ENCODE measurements at regions not wholly inside any gene's neighbourhood (a gene's known extent, or its start where the extent isn't known, plus 50 kb on each side); places are given as distances from the start of the nearest gene placed in this dataset.

DNA sequence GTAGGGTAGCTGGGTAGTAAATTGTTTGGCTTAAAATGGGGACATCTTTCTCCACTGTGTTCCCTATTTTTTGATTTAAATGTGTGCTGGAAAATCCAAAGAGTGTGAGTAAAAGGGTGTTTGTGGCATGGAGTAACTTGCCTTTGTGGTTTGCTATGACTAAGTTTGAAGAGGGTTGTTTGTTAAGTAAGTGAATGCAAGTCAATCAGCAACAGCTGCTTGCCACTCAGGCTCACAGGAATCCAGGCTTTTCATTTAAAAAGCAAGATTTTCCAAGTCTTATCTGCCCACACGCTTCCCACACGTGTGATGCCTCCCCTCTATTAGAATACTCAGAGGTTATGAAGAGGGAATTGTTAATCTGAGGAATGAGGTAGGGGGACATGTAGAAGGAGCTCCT lies 847.7 kb upstream of the RBFOX1 start:
- Histone ChIP-seq H3K36me3 (ENCODE audit: control insufficient read depth in 2 of 2, insufficient read depth in 2 of 2, low read length in 1 of 2) (no peaks in the 10 kb centered on the region), H3K4me1 (ENCODE audit: control insufficient read depth in 2 of 2, insufficient read depth in 2 of 2, low read length in 1 of 2) (no peaks in the 10 kb centered on the region), H3K4me3 (ENCODE audit: low read depth in 1 of 2, low read length in 2 of 2) (no peak overlapping the region), H3K27me3 (ENCODE audit: control insufficient read depth in 1 of 2, insufficient read depth in 2 of 2, low read length in 2 of 2) (peaks cover 0 to 4% of the 10 kb centered on the region in 2 donors), H3K9me3 (ENCODE audit: control insufficient read depth in 2 of 2, insufficient read depth in 1 of 2, low read depth in 1 of 2, low read length in 1 of 2) (no peaks in the 10 kb centered on the region), H3K27ac (ENCODE audit: low read depth in 2 of 2, low read length in 1 of 2) (no peak overlapping the region)
- WGBS, 2 donors, result 8 to 28% methylated on average over 2 of the region's 2 CpGs

DNA sequence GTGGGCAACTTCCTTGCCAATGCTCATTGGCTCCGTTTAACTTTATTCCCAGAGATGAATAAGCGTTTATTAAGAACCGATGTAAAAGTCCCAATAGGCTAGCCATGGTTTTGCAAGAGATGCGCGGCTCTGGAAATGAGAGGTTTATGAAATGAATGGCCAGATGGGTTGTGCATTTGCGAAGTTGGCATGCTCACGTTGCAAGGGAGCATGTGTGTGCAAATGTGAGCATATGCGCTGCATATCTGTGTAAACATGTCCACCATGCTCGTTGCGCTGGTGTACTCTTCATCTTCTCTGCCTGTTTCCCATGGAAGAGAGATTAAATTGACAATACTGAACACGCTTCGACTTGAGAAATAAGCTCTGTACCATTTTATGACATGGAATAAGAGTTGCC lies 848.6 kb upstream of the RBFOX1 start:
- 37 to 46% methylated on average over 12 of the region's 12 CpGs for WGBS, 2 donors
- Histone ChIP-seq H3K27ac (ENCODE audit: low read depth in 2 of 2, low read length in 1 of 2) (no peak overlapping the region), H3K4me3 (ENCODE audit: low read depth in 1 of 2, low read length in 2 of 2) (no peak overlapping the region)

GRCh38 chr16:6483469-6484033 lies 849.1 kb upstream of the RBFOX1 start:
- Histone ChIP-seq H3K4me1 (ENCODE audit: control insufficient read depth in 2 of 2, insufficient read depth in 2 of 2, low read length in 1 of 2) (no peaks in the 10 kb centered on the region), H3K27me3 (ENCODE audit: control insufficient read depth in 1 of 2, insufficient read depth in 2 of 2, low read length in 2 of 2) (peaks cover 0 to 4% of the 10 kb centered on the region in 2 donors), H3K27ac (ENCODE audit: low read depth in 2 of 2, low read length in 1 of 2) (no peak overlapping the region), H3K4me3 (ENCODE audit: low read depth in 1 of 2, low read length in 2 of 2) (no peak overlapping the region), H3K9me3 (ENCODE audit: control insufficient read depth in 2 of 2, insufficient read depth in 1 of 2, low read depth in 1 of 2, low read length in 1 of 2) (no peaks in the 10 kb centered on the region), H3K36me3 (ENCODE audit: control insufficient read depth in 2 of 2, insufficient read depth in 2 of 2, low read length in 1 of 2) (no peaks in the 10 kb centered on the region)
- 8 to 9% methylated on average over 29 to 33 of the region's 33 CpGs for WGBS, 2 donors

More for the DNA sequence above, 848.6 kb upstream of the RBFOX1 start:
- Histone ChIP-seq H3K4me1 (ENCODE audit: control insufficient read depth in 2 of 2, insufficient read depth in 2 of 2, low read length in 1 of 2) (no peaks in the 10 kb centered on the region), H3K36me3 (ENCODE audit: control insufficient read depth in 2 of 2, insufficient read depth in 2 of 2, low read length in 1 of 2) (no peaks in the 10 kb centered on the region), H3K27me3 (ENCODE audit: control insufficient read depth in 1 of 2, insufficient read depth in 2 of 2, low read length in 2 of 2) (peaks cover 0 to 4% of the 10 kb centered on the region in 2 donors), H3K9me3 (ENCODE audit: control insufficient read depth in 2 of 2, insufficient read depth in 1 of 2, low read depth in 1 of 2, low read length in 1 of 2) (no peaks in the 10 kb centered on the region)

- no peaks in the 10 kb centered on the region for H3K9me3 ChIP-seq (ENCODE audit: control insufficient read depth in 2 of 2, insufficient read depth in 1 of 2, low read depth in 1 of 2, low read length in 1 of 2)
- no peaks in the 10 kb centered on the region for H3K4me1 ChIP-seq (ENCODE audit: control insufficient read depth in 2 of 2, insufficient read depth in 2 of 2, low read length in 1 of 2)
- no peak overlapping the region for H3K27ac ChIP-seq (ENCODE audit: low read depth in 2 of 2, low read length in 1 of 2)
- H3K4me3 ChIP-seq (ENCODE audit: low read depth in 1 of 2, low read length in 2 of 2), result no peak overlapping the region
- no peaks in the 10 kb centered on the region for H3K36me3 ChIP-seq (ENCODE audit: control insufficient read depth in 2 of 2, insufficient read depth in 2 of 2, low read length in 1 of 2)
- WGBS, 2 donors, result 14 to 16% methylated on average over 61 to 65 of the region's 65 CpGs
- H3K27me3 ChIP-seq (ENCODE audit: control insufficient read depth in 1 of 2, insufficient read depth in 2 of 2, low read length in 2 of 2), result peaks cover 0 to 4% of the 10 kb centered on the region in 2 donors
These were observed 849.8 kb upstream of the RBFOX1 start for GRCh38 chr16:6482696-6483468.

- H3K4me3 ChIP-seq (ENCODE audit: low read depth in 1 of 2, low read length in 2 of 2), result no peak overlapping the region
- no peaks in the 10 kb centered on the region for H3K9me3 ChIP-seq (ENCODE audit: control insufficient read depth in 2 of 2, insufficient read depth in 1 of 2, low read depth in 1 of 2, low read length in 1 of 2)
- peaks cover 0 to 4% of the 10 kb centered on the region in 2 donors for H3K27me3 ChIP-seq (ENCODE audit: control insufficient read depth in 1 of 2, insufficient read depth in 2 of 2, low read length in 2 of 2)
- H3K27ac ChIP-seq (ENCODE audit: low read depth in 2 of 2, low read length in 1 of 2), result no peak overlapping the region
- no peaks in the 10 kb centered on the region for H3K4me1 ChIP-seq (ENCODE audit: control insufficient read depth in 2 of 2, insufficient read depth in 2 of 2, low read length in 1 of 2)
- WGBS, 2 donors, result 12 to 16% methylated on average over 2 of the region's 2 CpGs
- no peaks in the 10 kb centered on the region for H3K36me3 ChIP-seq (ENCODE audit: control insufficient read depth in 2 of 2, insufficient read depth in 2 of 2, low read length in 1 of 2)
These were observed 850.8 kb upstream of the RBFOX1 start for GRCh38 chr16:6481894-6482293.

DNA sequence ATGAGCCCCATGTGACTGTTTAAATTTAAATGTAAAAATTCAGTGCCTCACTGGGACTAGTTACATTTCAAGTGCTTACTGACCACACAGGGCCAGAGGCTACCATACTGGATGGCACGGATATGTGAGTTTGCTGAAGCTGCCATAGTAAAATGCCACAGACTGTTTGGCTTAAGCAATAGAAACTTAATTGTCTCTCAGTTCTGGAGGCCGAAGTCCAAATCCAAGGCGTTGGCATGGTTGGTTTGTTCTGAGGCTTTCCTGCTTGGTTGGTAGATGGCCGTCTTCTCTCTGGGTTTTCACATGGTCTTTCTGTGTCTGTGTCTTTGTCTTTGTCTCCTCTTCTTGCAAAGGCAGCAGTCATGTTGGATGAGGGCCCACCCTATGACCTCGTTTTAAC lies 878.9 kb upstream of the RBFOX1 start:
- Histone ChIP-seq H3K36me3 (ENCODE audit: control insufficient read depth in 2 of 2, insufficient read depth in 2 of 2, low read length in 1 of 2) (no peaks in the 10 kb centered on the region), H3K9me3 (ENCODE audit: control insufficient read depth in 2 of 2, insufficient read depth in 1 of 2, low read depth in 1 of 2, low read length in 1 of 2) (peaks cover 2 to 8% of the 10 kb centered on the region in 2 donors), H3K27me3 (ENCODE audit: control insufficient read depth in 1 of 2, insufficient read depth in 2 of 2, low read length in 2 of 2) (no peaks in the 10 kb centered on the region), H3K4me1 (ENCODE audit: control insufficient read depth in 2 of 2, insufficient read depth in 2 of 2, low read length in 1 of 2) (no peaks in the 10 kb centered on the region), H3K4me3 (ENCODE audit: low read depth in 1 of 2, low read length in 2 of 2) (no peak overlapping the region), H3K27ac (ENCODE audit: low read depth in 2 of 2, low read length in 1 of 2) (no peak overlapping the region)
- 72 to 78% methylated on average over 5 of the region's 5 CpGs for WGBS, 2 donors

GRCh38 chr16:6447021-6447790 lies 885.4 kb upstream of the RBFOX1 start:
- WGBS, 2 donors, result 84 to 86% methylated on average over 17 of the region's 17 CpGs

DNA sequence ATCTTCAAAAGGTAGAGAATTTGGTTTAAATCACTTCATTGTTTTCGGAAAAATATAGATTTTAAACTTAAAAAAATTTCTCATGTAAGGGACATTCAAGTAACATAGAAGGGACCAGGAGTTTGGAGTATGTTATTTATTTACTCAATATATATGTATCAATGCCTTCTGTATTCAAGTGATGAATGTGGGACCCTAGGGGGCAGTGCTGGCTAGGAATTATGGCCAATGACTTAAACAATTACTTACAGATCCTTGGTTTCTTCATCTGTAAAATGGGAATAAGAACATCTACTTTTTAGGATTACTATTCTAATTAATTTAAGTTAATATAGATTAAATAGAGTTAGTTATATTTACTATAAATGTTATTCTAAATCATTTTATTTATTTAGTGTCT lies 886.3 kb upstream of the RBFOX1 start:
- Histone ChIP-seq H3K27me3 (ENCODE audit: control insufficient read depth in 1 of 2, insufficient read depth in 2 of 2, low read length in 2 of 2) (no peaks in the 10 kb centered on the region), H3K27ac (ENCODE audit: low read depth in 2 of 2, low read length in 1 of 2) (no peak overlapping the region), H3K4me3 (ENCODE audit: low read depth in 1 of 2, low read length in 2 of 2) (no peak overlapping the region), H3K9me3 (ENCODE audit: control insufficient read depth in 2 of 2, insufficient read depth in 1 of 2, low read depth in 1 of 2, low read length in 1 of 2) (peaks cover 0 to 1% of the 10 kb centered on the region in 2 donors), H3K4me1 (ENCODE audit: control insufficient read depth in 2 of 2, insufficient read depth in 2 of 2, low read length in 1 of 2) (no peaks in the 10 kb centered on the region), H3K36me3 (ENCODE audit: control insufficient read depth in 2 of 2, insufficient read depth in 2 of 2, low read length in 1 of 2) (no peaks in the 10 kb centered on the region)
- 91 to 92% methylated on average over 1 of the region's 1 CpG for WGBS, 2 donors

More at GRCh38 chr16:6447021-6447790, 885.4 kb upstream of the RBFOX1 start:
- Histone ChIP-seq H3K4me1 (ENCODE audit: control insufficient read depth in 2 of 2, insufficient read depth in 2 of 2, low read length in 1 of 2) (no peaks in the 10 kb centered on the region), H3K27ac (ENCODE audit: low read depth in 2 of 2, low read length in 1 of 2) (no peak overlapping the region), H3K27me3 (ENCODE audit: control insufficient read depth in 1 of 2, insufficient read depth in 2 of 2, low read length in 2 of 2) (no peaks in the 10 kb centered on the region), H3K36me3 (ENCODE audit: control insufficient read depth in 2 of 2, insufficient read depth in 2 of 2, low read length in 1 of 2) (no peaks in the 10 kb centered on the region), H3K4me3 (ENCODE audit: low read depth in 1 of 2, low read length in 2 of 2) (no peak overlapping the region), H3K9me3 (ENCODE audit: control insufficient read depth in 2 of 2, insufficient read depth in 1 of 2, low read depth in 1 of 2, low read length in 1 of 2) (peaks cover 0 to 7% of the 10 kb centered on the region in 2 donors)

DNA sequence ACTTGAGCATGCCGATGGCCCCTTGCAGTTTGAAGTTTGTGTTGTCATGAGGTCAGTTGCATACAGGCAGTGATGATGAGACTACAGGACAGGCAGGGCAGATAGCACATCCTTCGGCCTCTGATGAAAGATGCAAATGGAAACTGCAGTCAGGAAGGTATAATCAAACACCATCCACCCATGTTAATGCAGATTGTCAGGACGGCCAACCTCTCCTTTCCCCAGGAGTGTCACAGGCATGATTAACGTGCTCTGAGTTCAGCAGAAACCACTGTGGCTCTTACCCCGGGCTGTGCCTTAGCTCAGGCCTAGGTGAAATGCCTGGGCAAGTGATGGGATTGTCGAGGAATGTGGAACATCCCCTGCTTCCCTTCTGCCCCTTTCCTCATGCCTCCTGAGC lies 893.5 kb upstream of the RBFOX1 start:
- no peaks in the 10 kb centered on the region for H3K4me1 ChIP-seq (ENCODE audit: control insufficient read depth in 2 of 2, insufficient read depth in 2 of 2, low read length in 1 of 2)
- 55 to 71% methylated on average over 6 of the region's 6 CpGs for WGBS, 2 donors
- no peaks in the 10 kb centered on the region for H3K36me3 ChIP-seq (ENCODE audit: control insufficient read depth in 2 of 2, insufficient read depth in 2 of 2, low read length in 1 of 2)
- no peak overlapping the region for H3K4me3 ChIP-seq (ENCODE audit: low read depth in 1 of 2, low read length in 2 of 2)
- no peaks in the 10 kb centered on the region for H3K27me3 ChIP-seq (ENCODE audit: control insufficient read depth in 1 of 2, insufficient read depth in 2 of 2, low read length in 2 of 2)
- no peak overlapping the region for H3K27ac ChIP-seq (ENCODE audit: low read depth in 2 of 2, low read length in 1 of 2)
- peaks cover 2 to 5% of the 10 kb centered on the region in 2 donors for H3K9me3 ChIP-seq (ENCODE audit: control insufficient read depth in 2 of 2, insufficient read depth in 1 of 2, low read depth in 1 of 2, low read length in 1 of 2)

All from esophagus (tissue), 2 donors.